NCI-H526 (cell line): ENCODE measurements at regions not wholly inside any gene's neighbourhood (a gene's known extent, or its start where the extent isn't known, plus 50 kb on each side); places are given as distances from the start of the nearest gene placed in this dataset.
A peak's percentile ranks its signal among the peaks of the same experiment; 100 is the strongest.

Experiments
- DNase-seq, 2 experiments: peaks; one replicate each; lab custom pipeline; 2025; lab: John Stamatoyannopoulos, UW

DNA sequence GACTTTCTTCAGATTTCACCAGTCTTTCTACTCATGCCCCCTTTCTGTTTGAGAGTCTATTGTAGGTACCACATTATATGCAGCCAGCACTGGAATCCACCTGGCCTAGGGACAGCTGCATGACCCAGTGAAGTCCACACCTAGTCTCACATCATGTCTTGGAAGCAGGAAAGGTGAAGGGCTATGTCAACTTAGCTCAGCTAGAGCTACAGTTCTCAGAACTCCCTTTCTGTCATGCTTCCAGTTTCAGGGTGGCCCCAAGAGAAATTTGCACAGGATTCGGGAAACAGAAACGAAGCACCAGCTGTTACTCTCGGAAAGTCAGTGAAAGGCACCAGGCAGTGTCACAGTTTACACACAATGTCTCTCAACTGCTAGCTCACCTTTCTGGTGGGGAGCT is 51.6 kb upstream of the NLRP1 start:
- DNase-seq, result peak; percentile 47 to 52

DNA sequence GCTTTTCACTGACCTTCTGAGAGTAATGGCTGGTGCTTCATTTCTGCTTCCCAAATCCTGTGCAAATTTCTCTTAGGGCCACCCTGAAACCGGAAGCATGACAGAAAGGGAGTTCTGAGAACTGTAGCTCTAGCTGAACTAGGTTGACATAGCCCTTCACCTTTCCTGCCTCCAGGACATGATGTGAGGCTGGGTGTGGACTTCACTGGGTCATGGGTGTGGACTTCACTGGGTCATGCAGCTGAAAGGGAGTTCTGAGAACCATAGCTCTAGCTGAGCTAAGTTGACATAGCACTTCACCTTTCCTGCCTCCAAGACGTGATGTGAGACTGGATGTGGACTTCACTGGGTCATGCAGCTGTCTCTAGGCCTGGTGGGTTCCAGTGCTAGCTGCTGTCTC is 54.3 kb upstream of the NLRP1 start:
- DNase-seq, result no peak

DNA sequence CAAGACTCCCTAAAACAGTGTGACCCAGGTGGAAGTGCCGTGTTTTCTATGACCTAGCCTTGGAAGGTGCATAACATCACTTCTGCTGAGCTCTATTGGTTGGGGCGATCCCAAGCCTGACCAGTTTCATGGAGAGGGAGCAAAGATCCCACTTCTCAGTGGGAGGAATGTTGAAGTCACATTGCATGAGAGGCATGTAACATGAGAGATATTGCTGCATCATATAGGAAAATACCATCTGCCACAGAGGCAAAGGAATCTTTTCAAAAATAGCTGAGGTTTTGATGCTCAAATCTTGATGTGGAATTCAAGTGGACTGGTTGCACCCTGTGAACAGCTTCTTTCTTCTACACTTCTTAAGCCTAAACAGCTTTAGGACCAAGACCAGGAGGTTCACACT is 56.4 kb upstream of the NLRP1 start:
- no peak for DNase-seq

GRCh38 chr17:5642752-5643151 is 58.4 kb upstream of the NLRP1 start:
- DNase-seq, result no peak

DNA sequence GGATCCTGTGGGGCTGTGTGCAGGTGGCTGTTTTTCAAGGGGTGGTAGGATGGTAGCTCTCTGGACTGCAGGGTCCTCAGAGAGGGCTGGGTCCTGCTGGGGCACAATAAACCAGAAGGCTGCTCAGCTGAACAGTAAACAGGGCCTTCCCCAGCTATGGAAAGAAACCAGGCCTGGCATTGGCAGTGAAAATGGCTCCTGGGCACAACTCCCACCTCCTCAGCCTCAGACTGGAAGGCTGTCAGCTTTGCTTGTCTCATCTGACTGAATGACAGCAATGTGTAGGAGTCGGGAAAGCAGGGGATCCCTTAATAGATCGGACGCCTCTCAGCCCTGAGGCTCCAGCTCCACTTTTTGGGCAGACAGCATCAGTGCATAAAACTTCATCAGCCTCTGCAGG is 59.8 kb upstream of the NLRP1 start:
- DNase-seq, result no peak

- DNase-seq, result no peak
Observed at GRCh38 chr17:5651348-5651747, 67.0 kb upstream of the NLRP1 start.

DNA sequence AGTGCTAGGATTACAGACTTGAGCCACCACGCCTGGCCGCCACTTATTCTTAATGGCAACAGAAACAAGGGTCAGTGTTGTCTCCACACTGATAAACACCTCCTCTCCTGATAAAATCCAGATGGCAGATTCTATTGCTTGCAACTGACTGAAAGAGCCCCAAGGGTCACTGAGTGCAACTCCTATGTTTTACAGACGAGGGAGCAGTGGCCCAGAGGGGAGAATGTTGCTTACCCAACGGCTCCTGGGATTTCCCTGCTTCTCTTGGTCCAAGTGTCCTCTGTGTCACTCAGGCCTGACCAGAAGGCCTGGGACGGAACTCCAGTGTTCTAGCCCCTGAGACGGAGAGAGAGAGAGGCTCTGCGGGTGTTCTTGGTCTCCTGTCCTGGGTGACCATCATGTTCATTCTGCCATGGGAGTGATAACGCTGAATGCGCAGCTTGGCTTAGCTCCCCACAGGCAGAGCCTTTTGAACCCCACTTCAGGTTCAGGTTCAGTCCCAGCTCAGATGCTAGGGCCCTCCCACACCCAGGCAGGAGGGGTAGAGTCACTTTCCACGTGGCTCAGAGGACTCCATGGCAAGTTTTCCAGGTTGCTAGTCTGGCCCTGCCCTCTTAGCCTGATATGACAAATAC is 77.3 kb upstream of the NLRP1 start:
- DNase-seq, result no peak

- no peak for DNase-seq
Observed at GRCh38 chr17:5662409-5663085, 78.2 kb upstream of the NLRP1 start.

DNA sequence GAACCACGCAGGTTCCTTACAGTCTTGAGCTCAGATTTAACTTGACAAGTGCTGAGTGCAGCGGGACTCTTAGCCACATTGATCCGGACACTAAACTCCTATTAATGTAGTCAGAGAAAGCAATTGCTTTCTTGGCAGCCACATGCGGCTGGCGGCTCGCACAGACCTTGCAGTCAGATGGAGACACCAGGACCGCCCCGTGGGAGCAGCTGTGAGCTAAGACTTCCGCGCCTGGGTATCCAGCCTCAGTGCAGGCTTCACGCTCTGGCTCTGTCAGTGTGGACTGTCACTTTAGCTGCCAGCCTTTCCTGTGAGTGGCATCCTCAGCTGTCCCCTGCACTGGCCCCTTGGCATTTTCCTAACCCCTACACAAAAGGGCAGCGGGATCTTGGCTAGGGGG is 80.9 kb upstream of the NLRP1 start:
- DNase-seq, result no peak

DNA sequence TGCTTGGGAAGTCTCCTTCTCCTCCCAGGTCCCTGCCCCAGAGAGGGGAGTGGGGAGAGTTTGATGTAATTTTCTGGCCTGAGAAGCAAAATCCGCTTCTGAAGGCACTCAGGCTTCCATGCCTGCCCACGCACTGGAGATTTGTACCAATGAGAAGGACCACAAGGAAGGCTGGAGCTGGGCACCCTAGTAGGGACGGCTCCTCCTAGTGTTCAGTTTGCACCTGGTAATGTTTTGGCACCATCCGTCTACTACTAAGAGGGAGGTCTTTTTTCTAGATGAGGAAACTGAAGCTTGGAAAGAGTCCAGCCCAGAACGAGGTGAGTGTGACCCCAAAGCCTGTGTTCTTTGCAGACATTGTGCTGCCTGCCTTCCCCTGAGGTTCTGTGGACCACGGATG is 83.6 kb upstream of the NLRP1 start:
- peak in 1 of 2 experiments; percentile 32 for DNase-seq

DNA sequence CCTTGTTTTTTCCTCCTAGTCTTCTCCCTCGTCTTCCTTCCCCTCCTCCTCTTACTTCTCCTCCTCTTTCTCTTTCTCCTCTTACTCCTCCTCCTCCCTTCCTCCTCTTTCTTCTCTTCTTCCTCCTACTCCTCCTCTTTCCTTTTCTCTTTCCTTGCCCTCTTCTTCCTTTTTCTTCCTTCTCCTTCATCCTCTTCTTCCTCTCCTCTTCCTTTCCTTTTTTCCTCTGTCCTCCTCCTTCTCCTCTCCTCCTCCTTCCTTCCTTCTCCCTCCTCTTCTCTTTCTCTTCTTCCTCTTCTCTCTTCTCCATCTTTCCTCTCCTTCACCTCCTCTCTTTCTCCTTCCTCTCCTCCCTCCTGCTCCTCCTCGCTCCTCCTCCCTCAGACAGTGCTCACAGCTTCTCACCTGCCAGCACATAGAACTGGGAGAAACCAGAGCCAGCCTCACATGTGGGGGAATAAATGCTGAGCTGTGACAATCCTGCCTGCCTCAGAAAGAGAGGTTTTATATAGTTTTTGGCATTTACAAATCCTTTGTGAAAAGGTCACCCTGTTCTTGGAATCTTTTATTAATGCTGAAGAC is 84.3 kb upstream of the NLRP1 start:
- DNase-seq, result no peak

GRCh38 chr17:5669191-5669590 is 84.9 kb upstream of the NLRP1 start:
- no peak for DNase-seq

DNA sequence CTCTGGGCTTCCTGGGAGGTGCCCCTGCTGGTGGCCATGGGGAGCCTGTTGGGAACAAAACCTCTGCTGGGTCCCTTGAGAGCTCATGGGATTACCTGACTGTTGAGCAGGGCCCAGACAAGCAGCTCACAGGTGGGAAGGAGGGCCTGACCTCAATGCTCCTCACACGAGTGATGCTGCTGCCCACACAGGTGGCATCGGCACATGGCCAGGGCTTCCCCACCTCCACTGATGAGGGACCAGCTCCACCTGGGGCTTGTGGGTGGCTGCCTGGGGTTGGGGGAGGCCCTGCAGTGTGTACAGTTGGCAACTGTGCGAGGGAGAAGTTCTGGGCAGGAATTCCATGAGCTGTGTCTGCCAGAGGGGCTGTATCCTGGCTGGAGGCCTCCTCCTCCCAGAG is 87.8 kb upstream of the NLRP1 start:
- no peak for DNase-seq

- no peak for DNase-seq
Observed at GRCh38 chr17:5672815-5673430, 88.6 kb upstream of the NLRP1 start.

DNA sequence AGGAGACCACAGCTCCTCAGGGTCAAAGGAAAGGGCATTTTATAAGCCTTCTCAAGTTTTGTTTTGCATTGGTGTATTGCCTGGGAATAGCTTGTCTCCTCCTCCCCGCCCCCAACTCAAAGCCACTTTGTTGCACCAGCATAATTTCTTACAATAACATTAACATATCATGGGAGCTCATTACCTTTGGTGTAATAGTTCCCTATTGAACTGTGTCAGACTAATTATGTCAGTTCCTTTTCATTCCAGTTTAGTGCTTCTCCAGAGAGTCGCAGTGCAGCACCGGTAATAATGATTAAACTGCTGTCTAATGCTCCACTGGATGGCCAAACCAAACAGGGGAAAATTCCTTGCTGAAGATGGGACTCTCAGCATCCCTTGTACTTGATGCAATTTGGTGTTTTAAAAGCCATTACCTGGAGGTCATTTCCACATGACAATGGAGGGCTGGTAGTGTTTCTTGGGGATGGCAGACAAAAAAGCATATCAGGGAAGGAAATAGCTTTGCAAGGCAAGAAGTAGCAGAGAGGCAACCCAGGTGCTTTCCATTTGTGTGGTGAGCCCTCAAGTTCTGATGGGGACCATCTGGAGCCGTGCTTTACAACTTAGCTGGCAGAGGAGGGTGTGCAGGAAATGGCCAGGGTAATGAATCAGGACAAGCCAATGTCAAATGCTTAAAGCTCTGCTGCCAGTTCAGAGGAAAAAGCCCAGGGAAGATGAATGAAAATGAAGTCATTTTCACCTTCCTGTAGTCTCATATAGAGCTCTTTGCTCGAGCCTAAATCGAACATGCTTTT is 91.5 kb upstream of the NLRP1 start:
- DNase-seq, result no peak

DNA sequence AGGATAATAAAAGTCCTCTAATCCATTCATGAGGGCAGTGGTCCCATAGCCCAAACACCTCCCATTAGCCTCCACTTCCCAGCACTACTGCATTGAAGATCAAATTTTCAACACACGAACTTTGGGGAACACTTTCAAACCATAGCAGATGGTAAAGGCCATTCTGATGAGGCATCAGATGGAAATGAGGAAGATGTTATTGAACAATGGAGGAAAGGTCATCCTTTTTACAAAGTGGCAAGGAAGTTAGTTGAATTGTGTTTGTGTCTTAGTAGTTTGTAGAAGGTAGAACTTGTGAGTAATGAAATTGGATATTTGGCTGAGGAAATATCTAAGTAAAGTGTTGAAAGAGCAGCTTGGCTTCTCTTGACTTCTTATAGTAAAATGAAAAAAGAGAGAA is 93.3 kb upstream of the NLRP1 start:
- DNase-seq, result no peak

GRCh38 chr17:5678171-5678570 is 93.9 kb upstream of the NLRP1 start:
- DNase-seq, result no peak

DNA sequence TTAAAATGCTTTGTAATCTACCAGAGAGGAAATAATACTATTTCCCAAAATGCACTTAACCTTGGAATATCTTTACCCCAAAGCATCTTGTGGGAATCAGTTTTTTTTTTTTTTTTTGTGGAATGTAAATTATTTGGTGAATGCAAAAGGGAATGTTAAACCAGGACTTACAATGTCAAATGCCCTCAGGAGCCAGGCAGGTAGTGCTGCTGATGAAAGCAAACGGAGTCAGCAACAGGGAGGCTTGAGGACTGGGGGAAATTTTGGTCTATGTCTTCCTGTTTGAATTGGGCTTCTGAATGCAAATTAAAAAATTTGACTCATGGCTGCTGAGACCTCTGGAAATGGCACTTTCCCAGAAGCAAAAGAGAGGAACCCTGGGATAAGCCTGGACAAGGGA is 96.5 kb upstream of the NLRP1 start:
- DNase-seq, result no peak

GRCh38 chr17:5683241-5683640 is 98.9 kb upstream of the NLRP1 start:
- DNase-seq, result peak in 1 of 2 experiments; percentile 41

DNA sequence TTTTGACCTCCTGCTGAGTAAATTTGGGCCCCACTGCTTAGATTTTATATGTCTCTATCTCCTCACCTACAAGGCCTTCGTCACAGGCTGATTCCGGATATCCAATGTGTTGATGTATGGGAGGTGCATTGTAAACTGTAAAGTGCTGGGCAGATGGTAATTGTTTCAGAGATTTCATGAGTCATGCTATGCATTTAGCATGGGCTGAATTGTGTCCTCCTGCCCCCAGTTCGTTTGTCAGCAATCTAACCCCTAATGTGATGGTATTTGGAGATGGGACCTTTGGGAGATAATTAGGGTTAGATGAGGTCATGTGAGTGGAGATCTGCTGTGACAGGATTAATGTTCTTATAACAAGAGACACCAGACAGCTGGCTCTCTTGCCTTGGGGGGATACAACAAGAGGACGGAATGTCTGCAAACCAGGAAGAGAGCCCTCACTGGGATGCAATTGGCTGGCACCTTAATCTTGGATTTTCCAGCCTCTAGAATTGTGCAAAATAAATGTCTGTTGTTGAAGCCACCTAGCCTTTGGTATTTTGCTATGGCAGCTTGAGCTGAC is 101.8 kb upstream of the NLRP1 start:
- no peak for DNase-seq

DNA sequence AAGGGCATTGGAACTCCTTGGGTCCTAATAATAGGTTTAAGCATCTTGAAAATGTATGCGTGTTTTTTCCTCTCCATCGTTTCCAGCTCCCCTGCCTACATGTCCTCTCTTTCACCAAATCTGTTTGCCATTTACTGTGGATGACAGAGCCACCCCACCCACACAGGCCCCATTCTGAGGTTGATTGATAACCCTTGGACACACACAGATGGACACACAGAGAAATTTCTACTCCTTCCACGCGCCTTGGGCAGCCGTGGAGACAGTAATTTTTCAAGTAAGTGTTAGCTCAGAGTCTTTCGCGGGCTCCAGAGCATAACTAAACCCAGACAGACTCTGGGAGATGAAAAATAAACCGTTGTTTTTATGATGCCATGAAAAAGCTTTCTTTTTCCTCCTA is 103.3 kb upstream of the NLRP1 start:
- DNase-seq, result no peak

DNA sequence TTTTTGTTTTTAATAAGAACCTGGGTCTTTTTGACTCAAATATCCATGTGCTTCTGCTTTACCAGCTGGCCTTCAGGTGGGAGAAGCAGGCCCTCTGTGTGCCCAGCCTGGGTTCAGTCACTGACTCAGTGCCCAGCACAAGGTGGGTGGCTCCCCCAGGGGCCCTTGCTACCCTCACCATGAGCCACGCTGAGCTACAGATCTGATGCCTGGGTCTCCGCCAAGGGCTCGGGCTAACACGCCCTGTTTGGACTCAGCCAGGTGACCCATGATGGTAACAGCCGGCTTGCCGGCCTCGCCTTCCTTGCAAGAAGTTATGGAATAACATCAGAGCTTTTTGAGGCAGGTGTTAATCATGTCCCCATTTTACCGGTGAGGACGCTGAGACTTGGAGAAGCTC is 109.5 kb upstream of the NLRP1 start:
- DNase-seq, result no peak
